ENCODE measurements at regions not wholly inside any gene's neighbourhood (a gene's known extent, or its start where the extent isn't known, plus 50 kb on each side); places are given as distances from the start of the nearest gene placed in this dataset.

- TF ChIP-seq CTCF (IDR thresholded peaks at IDR 0.05): no peak
- Mint-ChIP-seq H3K27ac (no peak overlapping the region), H3K4me3 (no peak overlapping the region), H3K27me3 (peaks cover 8% of the 10 kb centered on the region), H3K36me3 (ENCODE audit: low read depth) (no peaks in the 10 kb centered on the region), H3K4me1 (ENCODE audit: low read depth) (no peaks in the 10 kb centered on the region), H3K9me3 (no peaks in the 10 kb centered on the region)
- DNase-seq: no peak
- CTCF ChIA-PET: no interaction called here
- intact Hi-C loops (cut with micrococcal nuclease): no loop called here
- POLR2A ChIA-PET: no interaction called here
- ATAC-seq: no peak
Measured at GRCh38 chr1:208681878-208682663, 437.9 kb upstream of the PLXNA2 start.

GRCh38 chr1:208682664-208683013 lies 438.5 kb upstream of the PLXNA2 start:
- Mint-ChIP-seq H3K36me3 (ENCODE audit: low read depth) (no peaks in the 10 kb centered on the region), H3K27me3 (peaks cover 8% of the 10 kb centered on the region), H3K9me3 (no peaks in the 10 kb centered on the region), H3K27ac (no peak overlapping the region), H3K4me1 (ENCODE audit: low read depth) (no peaks in the 10 kb centered on the region), H3K4me3 (no peak overlapping the region)
- DNase-seq (no peak), ATAC-seq (no peak)
- TF ChIP-seq CTCF (IDR thresholded peaks at IDR 0.05): no peak
- CTCF ChIA-PET: no interaction called here
- intact Hi-C loops (cut with micrococcal nuclease): no loop called here
- POLR2A ChIA-PET: no interaction called here

DNA sequence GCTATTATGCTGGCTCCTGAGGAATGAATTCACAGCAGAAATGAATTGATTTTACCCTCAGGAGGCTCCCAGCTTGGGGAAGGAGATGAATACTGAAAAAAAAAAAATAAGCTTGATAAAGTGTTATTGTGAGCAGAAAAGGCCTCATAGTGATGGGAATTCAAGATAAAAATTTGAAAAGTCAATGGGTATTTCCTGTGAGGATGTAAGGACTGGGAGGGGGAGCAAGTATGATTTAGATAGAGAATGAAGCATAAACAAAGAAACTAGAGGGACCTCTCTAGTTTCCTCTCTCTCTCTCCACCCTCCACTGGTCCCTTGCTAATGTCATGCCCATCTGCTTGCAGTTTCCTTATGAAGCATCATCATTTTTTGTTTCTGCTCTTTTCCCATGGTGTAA lies 439.0 kb upstream of the PLXNA2 start:
- ChIA-PET CTCF (no interaction called here), POLR2A (no interaction called here)
- Mint-ChIP-seq H3K4me3 (no peak overlapping the region), H3K4me1 (ENCODE audit: low read depth) (no peaks in the 10 kb centered on the region), H3K9me3 (no peaks in the 10 kb centered on the region), H3K27me3 (peaks cover 8% of the 10 kb centered on the region), H3K36me3 (ENCODE audit: low read depth) (no peaks in the 10 kb centered on the region), H3K27ac (no peak overlapping the region)
- intact Hi-C loops (cut with micrococcal nuclease): no loop called here
- ATAC-seq: no peak
- DNase-seq: no peak
- no peak for TF ChIP-seq CTCF (IDR thresholded peaks at IDR 0.05)

- H3K27ac Mint-ChIP-seq: no peak overlapping the region
- no peaks in the 10 kb centered on the region for H3K36me3 Mint-ChIP-seq (ENCODE audit: low read depth)
- DNase-seq (no peak), ATAC-seq (no peak)
- H3K27me3 Mint-ChIP-seq: peaks cover 8% of the 10 kb centered on the region
- intact Hi-C loops (cut with micrococcal nuclease): no loop called here
- no peak for TF ChIP-seq CTCF (IDR thresholded peaks at IDR 0.05)
- ChIA-PET CTCF (no interaction called here), POLR2A (no interaction called here)
- no peak overlapping the region for H3K4me3 Mint-ChIP-seq
- no peaks in the 10 kb centered on the region for H3K9me3 Mint-ChIP-seq
- no peaks in the 10 kb centered on the region for H3K4me1 Mint-ChIP-seq (ENCODE audit: low read depth)
Measured at GRCh38 chr1:208684192-208684591, 440.0 kb upstream of the PLXNA2 start.

- intact Hi-C loops (cut with micrococcal nuclease): no loop called here
- H3K4me3 Mint-ChIP-seq: no peak overlapping the region
- H3K4me1 Mint-ChIP-seq (ENCODE audit: low read depth): no peaks in the 10 kb centered on the region
Measured at GRCh38 chr1:208686592-208686991, 442.4 kb upstream of the PLXNA2 start.

More at GRCh38 chr1:208686592-208686991, 442.4 kb upstream of the PLXNA2 start:
- no peak for TF ChIP-seq CTCF (IDR thresholded peaks at IDR 0.05)
- DNase-seq (no peak), ATAC-seq (no peak)
- ChIA-PET CTCF (no interaction called here), POLR2A (no interaction called here)
- Mint-ChIP-seq H3K36me3 (ENCODE audit: low read depth) (no peaks in the 10 kb centered on the region), H3K9me3 (no peaks in the 10 kb centered on the region), H3K27me3 (peaks cover 13% of the 10 kb centered on the region), H3K27ac (no peak overlapping the region)
